NAMALWA (cell line): ENCODE measurements at regions not wholly inside any gene's neighbourhood (a gene's known extent, or its start where the extent isn't known, plus 50 kb on each side); places are given as distances from the start of the nearest gene placed in this dataset.
"Not testable (repeated sequence)": the region's sequence is repeated elsewhere in the genome, so short reads cannot be mapped to it uniquely, and the experiment has no call there.

Experiments
- DNase-seq: peaks from one replicate; pipeline ENCODE4 v3.0.0-alpha.2; 2015; ENCODE audit warnings: low spot score

DNA sequence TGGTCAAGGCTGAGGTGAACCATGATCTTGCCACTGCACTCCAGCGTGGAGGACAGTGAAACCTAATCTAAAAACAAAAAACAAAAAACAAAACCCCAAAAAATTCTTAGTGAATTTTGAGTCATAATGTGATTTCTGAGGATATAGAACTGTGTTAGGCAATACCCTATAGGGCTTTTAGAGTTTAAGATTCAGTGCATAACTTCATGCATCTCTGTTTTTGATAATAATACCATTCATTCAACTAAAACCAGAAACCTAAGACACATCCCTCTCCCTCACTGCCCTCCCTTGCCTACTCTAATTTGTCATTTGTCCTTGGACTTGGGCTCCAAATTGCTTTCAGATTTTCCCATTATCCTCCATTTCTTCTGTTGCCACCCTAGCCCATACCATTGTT, 405.7 kb upstream of the EDIL3 start:
- no peak for DNase-seq

DNA sequence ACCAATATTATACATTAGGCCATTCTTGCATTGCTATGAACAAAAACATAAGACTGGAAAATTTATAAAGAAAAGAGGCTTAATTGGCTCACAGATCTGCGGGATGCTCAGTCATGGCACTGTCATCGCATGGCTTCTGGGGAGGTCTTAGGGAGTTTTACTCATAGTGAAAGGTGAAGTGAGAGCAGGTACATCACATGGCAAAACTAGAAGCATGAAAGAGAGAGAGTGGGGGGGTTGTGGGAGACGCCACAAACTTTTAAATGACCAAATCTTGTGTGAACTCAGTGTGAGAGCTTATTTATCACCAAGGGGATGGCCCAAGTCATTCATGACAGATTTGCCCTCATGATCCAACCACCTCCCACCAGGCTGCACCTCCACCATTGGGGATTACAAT, 398.3 kb upstream of the EDIL3 start:
- no peak for DNase-seq

DNA sequence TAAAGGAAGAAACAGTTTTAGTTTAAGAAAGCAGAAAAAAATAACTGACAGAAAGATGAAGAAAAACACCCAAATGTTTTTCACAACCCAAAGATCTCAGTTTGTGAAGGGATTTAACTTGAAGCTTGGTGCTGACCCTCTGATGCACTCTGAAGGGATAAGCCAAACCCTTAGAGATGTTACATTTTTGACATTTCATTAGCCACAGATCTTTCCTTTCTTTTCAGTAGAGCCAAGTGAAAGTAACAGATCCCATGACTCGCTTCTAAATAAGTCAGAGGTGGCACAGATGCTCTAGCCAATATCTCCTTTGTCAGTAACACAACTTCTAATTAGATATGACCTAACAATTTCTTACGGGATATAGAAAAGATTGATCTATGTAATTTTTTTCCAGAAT, 394.5 kb upstream of the EDIL3 start:
- DNase-seq: no peak

DNA sequence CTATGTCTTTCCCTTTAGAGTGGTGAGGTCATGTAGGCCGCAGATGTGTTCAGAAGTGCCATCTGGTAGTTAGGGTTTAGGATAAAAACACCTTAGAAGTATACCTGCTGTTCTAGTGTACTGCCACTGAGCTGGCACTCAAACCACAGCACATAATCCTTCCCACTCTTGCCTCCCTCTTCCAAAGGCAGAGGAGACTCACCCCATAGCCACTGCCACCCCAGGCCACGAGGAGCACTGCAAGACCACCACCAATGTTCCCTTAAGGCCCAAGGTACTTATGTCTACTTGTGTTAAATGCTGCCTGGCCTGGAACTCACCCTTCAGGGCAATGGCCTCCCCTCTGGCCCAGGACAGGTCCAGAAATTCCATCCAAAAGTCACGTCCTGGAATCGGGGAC, 379.5 kb upstream of the EDIL3 start:
- no peak for DNase-seq

DNA sequence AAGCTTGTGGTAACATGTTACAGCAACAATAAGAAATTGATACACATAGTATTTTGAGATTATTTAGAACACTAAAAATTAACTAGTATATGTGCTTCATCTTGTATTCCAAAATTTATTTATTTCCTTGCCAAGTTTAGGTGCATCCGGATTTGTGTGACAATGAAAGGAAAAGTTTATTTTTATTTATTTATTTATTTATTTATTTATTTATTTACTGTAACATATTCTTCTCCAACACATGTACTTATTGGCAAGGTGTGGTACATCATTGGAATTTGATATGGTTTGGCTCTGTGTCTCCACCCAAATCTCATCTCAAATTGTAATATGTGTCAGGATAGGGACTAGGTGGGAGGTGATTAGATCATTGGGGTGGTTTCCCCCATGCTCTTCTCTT, 373.3 kb upstream of the EDIL3 start:
- no peak for DNase-seq

DNA sequence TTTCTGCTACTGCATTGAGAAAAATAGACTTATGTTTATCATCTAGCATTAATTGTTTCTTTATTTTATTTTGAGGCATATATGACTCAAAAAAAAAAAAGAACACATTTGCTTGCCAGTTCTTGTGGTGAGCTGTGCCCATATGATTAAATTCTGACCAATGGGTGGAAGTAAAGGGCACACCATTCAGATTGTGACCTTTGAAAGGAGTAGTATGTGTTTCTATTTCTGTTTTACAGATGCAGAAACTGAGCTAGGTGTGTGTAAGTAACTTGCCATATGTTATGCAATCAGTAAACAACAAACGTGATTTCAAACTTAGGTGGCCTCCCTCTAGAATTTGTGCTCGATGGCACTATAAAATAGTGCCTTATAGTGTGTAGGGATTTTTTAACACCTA, 368.1 kb upstream of the EDIL3 start:
- no peak for DNase-seq

DNA sequence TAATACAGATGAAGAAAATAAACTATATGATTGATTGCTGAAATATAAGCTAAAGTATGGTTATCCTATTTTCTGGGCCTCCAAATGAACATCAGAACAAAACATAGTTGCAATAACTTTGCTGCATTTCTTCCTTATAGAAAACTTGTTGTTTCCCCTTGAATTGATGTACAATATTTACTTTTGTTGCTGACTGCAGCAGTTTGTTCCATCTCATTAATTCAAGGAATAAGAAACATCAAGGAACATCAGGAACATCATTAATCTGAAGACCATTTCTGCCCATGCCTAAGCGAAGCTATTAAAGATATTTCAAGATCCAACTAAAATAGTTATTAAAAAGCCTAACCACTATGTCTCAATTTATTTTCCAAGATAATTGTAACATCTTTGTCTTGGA, 363.6 kb upstream of the EDIL3 start:
- DNase-seq: no peak

DNA sequence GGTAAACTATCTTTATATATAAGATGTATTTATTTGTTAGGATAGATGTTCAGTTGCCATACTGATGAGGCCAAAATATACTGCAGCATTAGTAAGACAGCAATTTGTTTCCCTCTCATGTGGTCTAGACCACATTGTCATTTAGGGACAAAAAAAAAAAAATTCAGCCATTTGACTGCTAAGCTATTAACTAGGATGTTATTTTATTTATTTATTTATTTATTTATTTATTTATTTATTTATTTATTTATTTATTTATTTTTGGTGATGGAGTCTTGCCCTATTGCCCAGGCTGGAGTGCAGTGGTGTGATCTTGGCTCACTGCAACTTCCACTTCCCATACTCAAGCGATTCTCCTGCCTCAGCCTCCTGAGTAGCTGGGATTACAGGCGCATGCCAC, 361.6 kb upstream of the EDIL3 start:
- DNase-seq: not testable (repeated sequence)

DNA sequence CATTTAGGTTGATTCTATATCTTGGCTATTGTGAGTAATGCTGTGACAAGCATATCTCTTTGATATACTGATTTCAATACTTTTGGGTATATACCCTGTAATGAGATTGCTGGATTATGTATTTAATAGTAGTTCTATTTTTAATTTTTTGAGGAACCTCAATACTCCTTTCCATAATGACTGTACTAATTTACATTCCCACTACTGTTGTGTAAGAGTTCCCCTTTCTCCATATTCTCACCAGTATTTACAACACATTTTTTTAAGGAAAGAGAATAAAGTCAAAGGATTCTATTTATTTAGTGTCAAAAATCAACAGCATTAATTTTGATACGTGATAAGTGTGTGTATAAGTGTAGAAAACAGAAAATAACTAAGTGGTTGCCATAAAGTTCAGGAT, 356.4 kb upstream of the EDIL3 start:
- DNase-seq: no peak

DNA sequence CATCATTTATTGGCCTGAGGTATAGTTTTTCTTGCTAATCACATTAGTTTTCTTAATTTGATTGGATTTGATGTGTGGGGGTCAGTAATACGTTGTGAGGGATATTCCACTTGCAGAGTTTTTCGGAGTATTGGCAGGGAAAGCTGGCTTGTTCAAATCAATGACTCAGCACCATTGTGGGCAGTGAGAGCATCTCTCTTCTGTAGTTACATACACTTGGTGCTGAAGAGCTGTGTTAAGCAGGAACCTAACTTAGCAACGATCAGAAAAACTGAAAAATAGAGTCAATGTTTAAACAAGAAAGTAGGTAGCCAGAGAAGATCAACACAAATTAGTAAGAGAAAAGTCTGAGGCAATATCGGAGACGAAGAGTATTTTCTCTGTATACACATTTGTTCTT, 344.6 kb upstream of the EDIL3 start:
- DNase-seq: no peak

DNA sequence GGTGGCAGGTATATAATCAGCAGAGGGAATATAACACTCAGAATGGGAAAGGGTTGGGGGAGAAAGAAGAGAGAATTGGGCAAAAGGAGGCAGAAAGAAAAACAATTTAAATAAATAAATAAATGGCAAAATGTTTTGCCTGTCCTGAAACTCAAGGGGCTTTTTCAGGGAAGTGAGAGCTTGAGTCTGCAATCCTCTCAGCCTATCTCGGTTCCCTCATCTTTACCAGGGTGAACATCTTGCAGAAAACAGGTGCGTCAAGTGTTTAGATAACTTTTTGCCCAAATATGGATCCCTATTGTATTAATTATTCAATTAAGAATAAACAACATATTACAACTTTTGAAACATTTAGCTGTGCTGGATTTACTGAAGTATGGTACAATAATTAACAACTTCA, 343.0 kb upstream of the EDIL3 start:
- DNase-seq: no peak

DNA sequence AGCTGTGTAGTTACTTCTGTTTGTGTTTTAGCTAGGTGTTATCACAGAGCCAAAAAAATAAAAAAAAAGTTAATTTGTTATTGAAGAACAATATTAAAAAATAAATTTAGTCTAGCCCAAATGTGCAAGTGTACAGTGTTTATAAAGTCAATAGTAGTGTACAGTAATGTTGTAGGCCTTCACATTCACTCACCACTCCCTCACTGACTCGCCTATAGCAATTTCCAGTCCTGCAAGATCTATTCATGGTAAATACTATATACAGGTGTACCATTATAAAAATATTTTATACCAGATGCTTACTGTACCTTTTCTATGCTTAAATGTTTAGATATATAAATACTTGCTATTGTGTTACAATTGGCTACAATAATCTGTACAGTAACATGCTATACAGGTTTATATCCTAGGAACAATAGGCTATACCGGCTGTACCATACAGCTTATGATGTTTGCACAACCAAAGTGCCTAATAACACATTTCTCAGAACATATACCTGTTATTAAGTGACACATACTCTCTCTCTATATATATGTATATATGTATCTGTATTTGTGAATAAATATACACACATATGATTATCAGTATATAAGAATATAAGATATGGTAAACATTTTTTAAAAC, 341.4 kb upstream of the EDIL3 start:
- DNase-seq: no peak

DNA sequence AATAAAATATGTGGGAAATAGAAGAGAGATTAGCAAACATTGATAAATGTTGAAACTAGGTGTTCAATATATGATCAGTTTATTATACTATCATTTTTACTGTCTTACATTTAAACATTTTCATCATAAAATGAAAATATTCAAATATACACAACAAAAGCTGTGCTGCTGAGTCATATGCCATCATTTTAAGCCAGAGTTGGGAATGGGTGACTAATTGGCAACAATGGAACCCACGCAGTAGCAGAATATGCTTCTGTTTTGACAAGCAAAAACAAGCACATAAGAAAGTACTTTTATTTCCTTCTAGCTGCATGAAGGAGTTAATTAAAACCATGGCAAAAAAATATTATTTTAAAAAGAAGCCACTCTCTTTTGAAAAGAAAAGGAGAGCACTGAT, 340.0 kb upstream of the EDIL3 start:
- DNase-seq: no peak

DNA sequence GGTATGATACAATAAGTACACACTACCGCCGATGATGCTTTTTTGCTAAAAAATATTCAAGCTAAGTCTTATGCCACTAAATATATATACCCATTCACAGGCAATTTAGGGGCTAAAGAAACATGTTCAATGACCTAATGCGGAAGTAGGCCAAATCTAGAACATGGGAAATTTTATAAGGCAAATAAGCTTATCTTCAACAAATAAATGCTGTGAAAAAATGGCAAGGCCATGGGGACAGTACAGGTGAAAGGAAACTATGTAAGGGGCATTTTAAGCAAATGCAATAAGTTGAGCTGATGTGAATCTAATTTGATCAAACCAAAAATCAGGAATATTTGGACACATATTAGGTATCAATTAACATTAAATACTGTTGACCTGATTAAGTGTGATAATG, 339.5 kb upstream of the EDIL3 start:
- DNase-seq: no peak

DNA sequence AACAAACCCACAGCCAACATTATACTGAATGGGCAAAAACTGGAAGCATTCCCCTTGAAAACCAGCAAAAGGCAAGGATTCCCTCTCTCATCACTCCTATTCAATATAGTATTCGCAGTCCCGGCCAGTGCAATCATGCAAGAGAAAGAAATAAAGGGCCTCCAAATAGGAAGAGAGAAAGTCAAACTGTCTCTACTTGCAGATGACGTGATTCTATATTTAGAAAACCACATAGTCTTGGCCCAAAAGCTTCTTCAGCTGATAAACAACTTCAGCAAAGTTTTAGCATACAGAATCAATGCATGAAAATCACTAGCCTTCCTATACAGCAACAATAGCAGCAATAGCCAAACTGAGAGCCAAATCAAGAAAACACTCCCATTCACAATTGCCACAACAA, 333.7 kb upstream of the EDIL3 start:
- DNase-seq: no peak

DNA sequence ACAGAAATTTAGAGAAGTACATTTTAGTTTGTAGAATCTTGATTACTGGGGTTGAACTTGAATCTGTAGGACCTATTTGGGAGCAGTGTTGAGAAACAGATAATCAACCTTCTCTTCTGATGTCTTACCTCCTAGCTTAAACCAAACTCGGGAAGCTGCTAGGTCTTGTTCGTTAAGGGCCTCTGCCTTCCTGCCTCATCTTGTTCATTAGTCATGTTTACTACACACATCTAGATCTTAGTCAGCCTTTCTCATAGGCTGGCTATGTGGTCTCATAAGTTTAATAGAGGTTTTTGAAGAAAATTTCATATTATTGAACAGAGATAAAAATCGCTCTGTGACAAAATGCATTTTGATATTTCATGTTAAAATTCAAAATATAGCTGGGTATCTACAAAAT, 331.0 kb upstream of the EDIL3 start:
- DNase-seq: no peak

DNA sequence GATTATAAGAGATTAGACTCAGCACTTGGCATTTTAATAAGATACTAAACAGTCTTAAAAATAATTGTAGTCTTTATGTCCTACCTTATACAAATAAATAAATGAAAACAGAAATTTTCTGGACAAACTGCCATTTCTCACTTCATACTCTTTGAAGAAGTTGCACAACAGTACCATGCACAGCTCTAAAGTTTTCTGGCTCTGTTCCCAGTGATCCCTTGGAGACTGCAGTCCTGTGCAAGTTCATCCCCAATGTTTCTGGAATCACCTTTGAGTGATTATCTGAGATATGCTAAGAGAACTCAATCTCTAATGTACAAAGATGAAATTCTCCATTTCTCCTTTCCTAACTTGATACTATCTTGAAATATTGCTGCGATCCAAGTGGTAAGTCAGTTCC, 330.4 kb upstream of the EDIL3 start:
- no peak for DNase-seq

DNA sequence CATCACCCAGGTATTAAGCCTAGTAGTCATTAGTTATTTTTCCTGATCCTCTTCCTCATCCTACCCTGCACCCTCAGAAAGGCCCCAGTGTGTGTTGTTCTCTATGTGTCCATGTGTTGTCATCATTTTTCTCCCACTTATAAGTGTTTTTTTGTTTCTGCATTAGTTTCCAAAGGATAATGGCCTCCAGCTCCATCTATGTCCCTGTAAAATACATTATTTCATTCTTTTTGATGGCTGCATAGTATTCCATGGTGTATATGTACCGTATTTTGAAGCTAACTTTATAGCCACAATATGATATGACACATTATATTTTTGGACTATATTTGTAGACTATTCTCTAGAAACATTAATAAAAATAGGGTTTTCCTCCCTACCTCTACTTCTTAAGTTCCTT, 324.4 kb upstream of the EDIL3 start:
- no peak for DNase-seq

DNA sequence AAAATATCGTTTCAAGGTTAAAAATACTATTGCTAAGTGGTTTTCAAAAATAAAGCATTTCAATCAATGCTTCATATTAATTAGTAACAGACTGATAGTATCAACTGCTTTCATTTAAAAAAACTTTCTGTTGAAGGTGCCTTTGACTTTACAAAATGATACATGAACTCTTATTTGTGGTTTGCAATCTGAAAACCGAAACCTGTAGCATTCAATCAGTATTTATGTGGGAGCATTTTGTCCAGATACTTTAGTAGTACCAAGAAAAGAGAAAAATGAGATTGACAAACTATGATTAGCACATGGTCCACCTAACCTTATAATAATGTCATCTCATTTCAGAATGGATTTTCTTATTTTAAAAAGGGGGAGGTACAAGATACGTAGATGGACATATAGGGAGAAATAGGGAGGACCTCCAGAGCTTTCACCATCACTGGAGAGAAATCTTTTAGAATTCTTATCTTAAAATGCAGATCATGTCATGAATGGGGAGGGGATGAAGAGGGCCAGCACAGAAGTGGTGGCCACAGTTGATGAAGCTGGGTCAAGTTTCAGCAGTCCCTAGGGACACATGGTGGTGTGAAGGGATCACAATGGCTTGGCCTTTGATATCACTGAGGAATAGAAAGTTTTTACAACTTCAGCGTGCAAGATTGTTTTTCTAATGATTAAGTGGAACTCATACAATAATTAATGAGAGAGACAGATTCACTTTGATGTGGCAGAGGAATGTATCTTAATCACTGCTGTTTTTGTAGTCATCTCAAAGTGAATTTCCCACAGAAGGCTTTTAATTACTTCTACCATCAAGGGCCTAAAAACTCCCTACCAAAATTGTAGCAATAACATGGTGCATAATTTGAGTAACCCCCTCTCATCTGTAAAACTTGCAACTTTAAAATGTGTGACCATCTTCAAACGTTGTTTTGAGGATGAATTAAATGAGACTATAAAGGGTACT, 322.3 kb upstream of the EDIL3 start:
- no peak for DNase-seq

DNA sequence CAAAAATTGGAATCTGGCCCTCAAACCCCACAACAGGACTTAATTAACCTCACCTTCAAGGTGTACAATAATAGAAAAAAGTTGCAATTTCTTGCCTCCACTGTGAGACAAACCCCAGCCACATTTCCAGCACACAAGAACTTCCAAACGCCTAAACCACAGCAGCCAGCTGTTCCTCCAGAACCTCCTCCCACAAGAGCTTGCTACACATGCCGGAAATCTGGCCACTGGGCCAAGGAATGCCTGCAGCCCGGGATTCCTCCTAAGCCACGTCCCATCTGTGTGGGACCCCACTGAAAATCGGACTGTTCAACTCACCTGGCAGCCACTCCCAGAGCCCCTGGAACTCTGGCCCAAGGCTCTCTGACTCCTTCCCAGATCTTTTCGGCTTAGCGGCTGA, 315.9 kb upstream of the EDIL3 start:
- not testable (repeated sequence) for DNase-seq

DNA sequence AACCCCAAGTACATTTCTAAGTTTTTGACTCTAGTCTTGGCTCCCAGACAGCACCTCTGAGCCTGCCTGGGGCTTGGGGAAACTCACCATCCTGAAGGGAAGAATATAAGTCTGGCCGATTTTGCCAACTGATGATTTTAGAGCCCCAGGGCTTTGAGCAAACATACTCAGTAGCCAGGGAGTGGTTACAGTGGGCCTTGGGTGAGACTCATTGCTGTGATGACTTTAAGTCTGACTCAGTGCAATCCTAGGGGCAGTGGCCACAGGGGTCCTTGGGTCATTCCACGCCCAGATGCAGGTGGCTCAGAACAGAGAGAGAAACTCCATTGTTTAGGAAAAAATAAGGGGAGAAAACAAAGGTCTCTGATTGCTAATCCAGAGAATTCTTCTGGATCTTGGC, 312.0 kb upstream of the EDIL3 start:
- DNase-seq: no peak

DNA sequence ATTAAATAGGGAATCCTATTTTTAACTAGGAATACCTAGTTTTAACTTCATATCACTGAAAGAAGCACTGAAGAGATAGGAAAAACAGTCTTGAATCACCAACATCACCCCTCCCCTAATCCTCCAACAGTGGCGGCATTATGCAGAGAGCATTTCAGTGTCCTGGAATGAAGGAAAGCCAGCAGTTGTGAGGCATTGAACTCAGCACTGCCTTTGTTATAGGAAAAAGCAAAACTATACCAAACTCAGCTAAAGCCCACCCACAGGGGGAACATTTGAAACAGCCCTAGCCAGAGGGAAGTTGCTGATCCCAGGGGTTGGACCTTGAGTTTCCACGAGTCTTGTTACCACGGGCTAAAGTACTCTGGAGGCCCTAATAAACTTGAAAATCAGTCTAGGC, 310.6 kb upstream of the EDIL3 start:
- no peak for DNase-seq

DNA sequence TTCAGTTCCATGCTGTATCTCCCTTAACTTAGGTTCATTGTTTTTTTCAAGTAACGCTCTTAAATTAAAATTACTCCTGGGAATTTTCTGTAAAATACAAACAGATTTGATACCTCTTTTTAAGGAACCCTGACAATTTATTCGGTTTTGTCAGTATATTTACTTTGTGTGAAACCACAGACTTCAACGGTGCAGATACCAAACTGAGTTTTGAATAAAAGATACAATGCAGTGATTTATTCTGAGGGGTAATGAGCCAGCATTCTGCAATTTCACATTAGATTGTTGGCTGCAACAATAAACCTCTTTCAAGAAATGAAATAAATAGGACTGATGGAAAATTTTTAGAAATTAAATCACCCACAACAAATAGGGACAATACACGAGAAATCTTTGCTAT, 308.6 kb upstream of the EDIL3 start:
- no peak for DNase-seq

DNA sequence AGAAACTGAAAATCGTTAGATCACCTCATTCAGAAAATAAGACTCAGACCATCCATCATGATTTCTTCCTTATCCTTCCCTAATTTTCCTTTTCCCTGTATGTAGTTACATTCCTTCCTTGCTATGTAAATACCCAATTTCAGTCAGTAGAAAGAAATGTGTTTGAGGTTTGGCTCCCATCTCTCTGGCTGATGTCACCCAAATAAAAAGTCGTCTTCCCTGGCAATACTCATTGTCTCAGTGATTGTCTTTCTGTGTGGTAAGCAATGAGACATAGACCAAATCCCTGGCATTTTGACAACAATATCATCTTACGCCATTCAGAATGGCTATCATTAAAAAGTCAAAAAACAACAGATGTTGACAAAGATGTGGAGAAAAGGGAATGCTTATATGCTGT, 303.9 kb upstream of the EDIL3 start:
- DNase-seq: no peak
